Heart left ventricle (tissue), 13 donors: ENCODE measurements at regions not wholly inside any gene's neighbourhood (a gene's known extent, or its start where the extent isn't known, plus 50 kb on each side); places are given as distances from the start of the nearest gene placed in this dataset.

Experiments used
- CTCF ChIP-seq, 12 donors: fragments of 200-600 bp; sonication (generic) in 4 of 12; IDR thresholded peaks; one replicate each; pipeline versions ENCODE4 v1.5.0 to v1.8.0; 2018 to 2022; ENCODE audit warnings: antibody characterized with exemption in 12 of 12, mild to moderate bottlenecking in 5 of 12
- POLR2A ChIP-seq, 2 donors: fragments of 450-650 bp; IDR thresholded peaks; one replicate each; pipeline ENCODE4 v1.6.1; 2017; ENCODE audit warnings: antibody characterized with exemption in 2 of 2, mild to moderate bottlenecking in 2 of 2, moderate library complexity in 2 of 2
- donor health status: ischemic (EF 13 %, LVEDD 7.1; RV severe dilation, severe dysfunction).
- donor health status: DM: no; HTN: yes; CAD: no.
- donor health status: DM: no; HTN: no; CAD: no.
- donor health status: ischemic (EF 25% LVEDD 6.9; RV normal size, moderate dysfunction).
- donor health status: ischemic (EF 25% LVEDD 5.7; RV mildly dilated, moderate dysfunction).
- donor health status: ischemic (EF 35%, LVEDD 5.7; RV mildly dilated, moderate dysfunction).
- donor health status: nonischemic (EF 11% LVEDD 7.7; RV severe dilation, severe dysfunction).
- donor health status: DM: yes; HTN: yes; CAD: no.
- donor health status: PGD.
- donor health status: ischemic (EF 29% LVEDD 5.4; RV normal size, mild dysfunction).
- donor health status: nonischemic (EF 23%, LVEDD 6.1; RV moderate dilation, normal function).

- TF ChIP-seq CTCF (IDR thresholded peaks at IDR 0.05) (no peak), POLR2A (IDR thresholded peaks at IDR 0.05) (no peak)
Observed at GRCh38 chr10:4675808-4676207, 150.2 kb upstream of the AKR1E2 start.
